Stimulated activated CD8-positive, alpha-beta memory T cell treated with anti-CD3 and anti-CD28 coated beads, Interleukin-12 subunit alpha, Interleukin-12 subunit beta, amount 100 ng/mL, for 1 hour (primary cell): ENCODE measurements at regions not wholly inside any gene's neighbourhood (a gene's known extent, or its start where the extent isn't known, plus 50 kb on each side); places are given as distances from the start of the nearest gene placed in this dataset.
"Not testable (repeated sequence)": the region's sequence is repeated elsewhere in the genome, so short reads cannot be mapped to it uniquely, and the experiment has no call there.

Source experiments
- DNase-seq: peaks from one replicate; pipeline ENCODE4 v3.0.0-alpha.2; 2020; ENCODE audit warnings: low read depth

- DNase-seq: not testable (repeated sequence)
Measured at GRCh38 chr11:67940440-67940839, 63.5 kb downstream of the UNC93B1 start.

DNA sequence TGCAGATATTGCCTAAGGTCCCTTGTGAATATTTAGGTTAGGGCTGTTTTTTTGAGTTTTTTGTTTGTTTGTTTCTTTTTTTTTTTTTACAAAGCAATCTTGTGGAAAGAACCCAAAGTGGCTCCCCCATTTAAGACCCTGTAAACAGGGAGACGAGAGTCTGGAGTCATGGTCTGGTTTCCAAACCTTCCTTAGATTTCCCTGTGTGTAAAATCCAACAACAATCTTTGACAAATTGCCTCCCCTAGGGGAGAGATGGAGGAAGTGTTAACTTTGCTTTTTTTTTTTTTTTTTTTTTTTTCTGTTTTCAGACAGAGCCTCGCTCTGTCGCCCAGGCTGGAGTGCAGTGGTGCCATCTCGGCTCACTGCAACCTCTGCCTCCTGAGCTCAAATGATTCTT is 64.9 kb downstream of the UNC93B1 start:
- DNase-seq: not testable (repeated sequence)

DNA sequence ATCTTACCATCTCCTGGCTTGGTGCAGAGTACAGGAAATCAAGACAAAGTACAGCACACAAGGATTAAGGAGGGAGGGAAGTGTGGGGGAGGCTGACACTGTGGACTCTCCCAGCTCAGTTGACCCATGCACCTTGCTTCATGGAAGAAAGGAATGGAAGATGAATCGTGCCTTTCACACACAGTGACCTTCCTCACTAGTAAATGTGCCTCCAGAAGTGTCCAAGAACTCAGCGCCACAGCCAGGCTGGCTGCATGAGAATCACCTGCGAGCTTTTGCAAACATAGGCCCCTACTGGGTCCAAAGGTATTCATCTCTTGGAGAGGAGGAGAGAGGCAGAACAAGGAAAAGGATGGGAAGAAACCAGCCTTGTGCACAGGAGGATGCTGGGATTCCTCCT is 65.5 kb downstream of the UNC93B1 start:
- DNase-seq: not testable (repeated sequence)

GRCh38 chr11:67923565-67923964 is 80.3 kb downstream of the UNC93B1 start:
- DNase-seq: not testable (repeated sequence)

GRCh38 chr11:67920546-67920945 is 83.4 kb downstream of the UNC93B1 start:
- not testable (repeated sequence) for DNase-seq

DNA sequence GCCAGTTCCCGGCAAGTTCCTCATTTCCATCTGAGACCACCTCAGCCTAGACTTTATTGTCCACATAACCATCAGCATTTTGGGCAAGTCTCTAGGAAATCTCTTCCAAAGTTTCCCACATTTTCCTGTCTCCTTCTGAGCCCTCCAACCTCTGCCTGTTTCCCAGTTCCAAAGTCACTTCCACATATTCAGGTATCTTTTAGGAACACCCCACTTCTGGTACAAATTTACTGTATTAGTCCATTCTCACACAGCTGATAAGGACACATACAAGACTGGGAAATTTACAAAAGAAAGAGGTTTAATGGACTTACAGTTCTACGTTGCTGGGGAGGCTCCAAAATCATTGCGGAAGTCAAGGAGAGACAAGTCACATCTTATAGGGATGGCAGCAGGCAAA is 91.7 kb downstream of the UNC93B1 start:
- not testable (repeated sequence) for DNase-seq

GRCh38 chr11:67911211-67911610 is 92.7 kb downstream of the UNC93B1 start:
- DNase-seq: not testable (repeated sequence)

GRCh38 chr11:67910803-67911202 is 93.1 kb downstream of the UNC93B1 start:
- DNase-seq: not testable (repeated sequence)

DNA sequence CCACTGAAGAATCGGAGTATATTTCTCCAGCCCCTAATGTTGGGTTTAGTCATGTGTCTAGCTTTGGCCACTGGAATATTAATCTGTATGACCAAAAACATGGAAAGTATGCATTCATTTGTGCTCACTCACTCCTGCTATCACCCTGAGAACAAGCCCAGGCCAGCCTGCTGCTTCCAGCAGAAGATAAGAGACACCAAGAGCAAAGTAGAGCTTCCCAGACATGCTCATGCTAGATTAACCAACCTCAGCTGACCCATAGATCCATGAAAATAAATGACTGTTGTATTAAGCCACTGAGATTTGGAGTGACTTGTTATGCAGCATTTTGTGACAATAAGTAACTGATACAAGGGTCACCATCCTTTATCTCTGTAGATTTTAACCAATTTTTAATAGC is 96.9 kb downstream of the UNC93B1 start:
- not testable (repeated sequence) for DNase-seq

DNA sequence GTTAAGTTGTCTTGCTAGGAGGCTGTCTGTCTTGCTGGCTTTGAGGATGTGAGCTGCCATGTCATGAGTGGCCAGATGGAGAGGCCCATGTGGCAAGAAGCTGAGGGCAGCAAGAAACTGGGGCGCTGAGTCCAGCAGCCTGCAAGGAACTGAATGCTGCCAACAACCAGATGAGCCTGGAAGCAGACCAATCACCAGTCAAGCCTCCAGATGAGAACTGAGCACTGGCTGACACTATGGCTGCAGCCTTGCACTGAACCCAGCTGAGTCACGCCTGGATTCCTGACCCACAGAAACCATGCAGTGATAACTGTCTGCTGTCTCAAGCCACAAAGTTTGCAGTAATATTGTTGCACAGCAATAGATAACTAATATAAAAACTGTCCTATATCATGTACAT is 104.4 kb downstream of the UNC93B1 start:
- not testable (repeated sequence) for DNase-seq

DNA sequence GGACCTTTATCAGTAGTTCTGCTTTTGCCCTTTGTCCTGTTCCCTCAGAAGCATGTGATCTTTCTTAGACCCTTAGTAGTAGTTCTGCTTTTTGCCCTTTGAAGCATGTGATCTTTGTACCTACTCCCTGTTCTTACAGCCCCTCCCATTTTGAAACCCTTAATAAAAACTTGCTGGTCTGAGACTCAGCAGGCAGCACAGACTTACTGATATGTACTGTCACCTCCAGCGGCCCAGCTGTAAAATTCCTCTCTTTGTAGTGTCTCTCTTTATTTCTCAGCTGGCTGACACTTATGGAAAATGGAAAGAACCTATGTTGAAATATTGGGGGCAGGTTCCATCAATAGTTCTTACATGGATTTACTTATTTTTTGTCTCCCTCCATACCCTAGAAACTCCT is 110.4 kb downstream of the UNC93B1 start:
- not testable (repeated sequence) for DNase-seq

DNA sequence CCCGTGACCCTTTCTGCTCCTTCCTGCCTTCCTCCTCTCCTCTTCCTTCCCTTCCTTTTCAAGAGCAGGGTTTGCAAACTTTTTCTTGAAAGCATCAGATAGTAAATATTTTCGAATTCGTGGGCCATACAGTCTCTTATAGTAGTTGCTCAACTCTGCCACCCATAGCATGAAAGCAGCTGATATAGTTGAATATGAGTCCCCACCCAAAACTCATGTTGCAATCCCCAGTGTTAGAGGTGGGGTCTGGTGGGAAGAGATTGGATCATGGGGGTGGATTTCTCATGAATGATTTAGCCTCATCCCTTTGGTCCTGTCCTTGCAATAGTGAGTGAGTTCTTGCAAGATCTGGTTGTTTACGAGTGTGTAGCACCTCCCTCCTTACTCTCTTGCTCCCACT is 114.3 kb downstream of the UNC93B1 start:
- not testable (repeated sequence) for DNase-seq

DNA sequence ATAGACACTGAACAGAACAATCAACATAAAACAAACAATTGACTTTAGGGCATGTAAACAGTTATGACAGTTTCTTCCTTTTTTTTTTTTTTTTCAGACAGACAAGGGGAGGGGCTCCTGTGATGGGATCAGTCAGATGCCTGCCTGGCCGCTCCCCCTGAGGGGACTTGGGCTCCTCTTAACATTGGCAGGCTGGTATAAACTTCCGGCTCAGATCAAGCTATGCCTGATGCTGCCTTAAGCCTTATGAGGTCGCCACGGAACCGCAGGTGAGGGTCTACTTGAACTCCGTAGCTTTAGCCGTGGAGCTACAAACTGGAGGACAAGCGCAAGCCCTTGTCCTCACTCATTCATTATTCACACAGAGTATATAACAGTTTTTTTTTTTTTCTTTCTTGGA is 115.8 kb downstream of the UNC93B1 start:
- DNase-seq: not testable (repeated sequence)

- DNase-seq: not testable (repeated sequence)
Measured at GRCh38 chr11:67886672-67887071, 117.2 kb downstream of the UNC93B1 start.

DNA sequence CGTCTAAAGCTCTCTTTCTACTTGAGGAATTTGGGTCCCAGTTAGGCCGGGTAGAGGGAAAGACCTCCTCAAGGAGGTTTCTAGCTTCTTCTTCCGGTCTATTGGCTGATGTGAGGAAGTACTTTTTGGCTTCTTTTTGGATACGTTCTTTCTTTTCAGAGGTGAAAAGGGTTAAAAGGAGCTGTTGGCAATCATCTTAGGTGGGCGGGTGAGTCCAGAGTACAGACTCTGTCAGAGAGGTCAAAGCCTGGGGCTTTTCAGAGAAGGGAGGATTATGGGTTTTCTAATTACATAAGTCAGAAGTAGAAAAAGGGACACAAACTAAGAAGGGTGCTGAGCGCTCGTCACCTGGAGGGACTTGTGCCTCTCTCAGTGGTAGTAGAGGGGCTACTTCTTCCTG is 117.7 kb downstream of the UNC93B1 start:
- DNase-seq: not testable (repeated sequence)

- not testable (repeated sequence) for DNase-seq
Measured at GRCh38 chr11:67885574-67885973, 118.3 kb downstream of the UNC93B1 start.

DNA sequence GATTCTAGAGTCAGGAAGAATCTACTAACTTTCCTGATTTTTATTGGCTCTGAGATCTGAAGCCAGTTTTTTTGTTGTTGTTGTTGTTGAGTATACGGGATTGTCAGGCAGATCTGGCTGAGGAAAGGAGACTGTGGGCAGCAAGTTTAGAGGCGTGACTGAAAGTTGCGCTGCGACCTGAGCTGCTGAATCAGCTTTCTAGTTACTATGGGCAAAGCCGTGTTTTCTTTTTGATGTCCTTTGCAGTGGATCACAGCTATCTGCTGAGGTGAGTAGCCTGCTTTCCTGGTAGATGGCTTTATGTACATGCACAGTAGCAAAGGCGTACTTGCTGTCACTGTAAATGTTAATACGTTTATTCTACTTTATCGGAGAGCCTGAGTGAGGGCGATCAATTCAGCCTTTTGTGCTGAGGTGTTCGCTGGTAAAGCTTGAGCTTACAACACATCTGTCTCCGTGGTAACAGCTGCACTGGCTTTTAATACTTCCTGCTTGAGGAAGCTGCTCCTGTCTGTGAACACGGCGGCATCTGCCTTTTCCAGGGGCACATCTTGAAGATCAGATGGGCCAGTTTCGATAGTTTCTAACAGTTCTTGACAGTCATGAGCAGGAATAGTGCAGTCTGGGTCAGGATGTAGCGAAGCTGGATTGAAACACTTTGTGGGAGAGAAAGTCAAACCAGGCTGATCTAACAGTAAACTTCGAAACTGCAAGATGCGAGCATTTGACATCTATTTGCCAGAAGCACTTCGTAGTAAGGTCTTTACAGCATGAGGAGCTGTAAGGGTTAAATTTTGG is 118.9 kb downstream of the UNC93B1 start:
- not testable (repeated sequence) for DNase-seq

GRCh38 chr11:67884073-67884757 is 119.7 kb downstream of the UNC93B1 start:
- DNase-seq: not testable (repeated sequence)

DNA sequence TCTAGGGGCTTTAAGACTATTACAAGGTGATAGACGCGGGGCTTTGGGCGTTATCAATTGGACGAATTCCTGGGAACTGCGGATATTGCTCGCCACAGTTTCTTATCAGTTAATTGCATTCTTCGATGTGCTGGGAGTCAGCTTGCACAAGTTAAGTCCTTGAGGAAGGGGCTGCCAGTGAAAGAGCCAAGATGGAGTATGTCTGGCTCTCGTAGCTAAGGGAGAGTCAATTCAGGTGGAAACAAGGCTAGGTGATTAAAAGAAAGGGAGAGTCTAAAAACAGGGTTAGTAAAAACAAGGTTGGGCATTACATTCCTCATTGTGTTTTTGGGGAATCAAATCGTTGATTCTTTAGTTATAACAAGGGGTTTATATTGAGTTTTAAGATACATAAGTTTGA is 121.6 kb downstream of the UNC93B1 start:
- not testable (repeated sequence) for DNase-seq

GRCh38 chr11:67881836-67882235 is 122.1 kb downstream of the UNC93B1 start:
- not testable (repeated sequence) for DNase-seq

DNA sequence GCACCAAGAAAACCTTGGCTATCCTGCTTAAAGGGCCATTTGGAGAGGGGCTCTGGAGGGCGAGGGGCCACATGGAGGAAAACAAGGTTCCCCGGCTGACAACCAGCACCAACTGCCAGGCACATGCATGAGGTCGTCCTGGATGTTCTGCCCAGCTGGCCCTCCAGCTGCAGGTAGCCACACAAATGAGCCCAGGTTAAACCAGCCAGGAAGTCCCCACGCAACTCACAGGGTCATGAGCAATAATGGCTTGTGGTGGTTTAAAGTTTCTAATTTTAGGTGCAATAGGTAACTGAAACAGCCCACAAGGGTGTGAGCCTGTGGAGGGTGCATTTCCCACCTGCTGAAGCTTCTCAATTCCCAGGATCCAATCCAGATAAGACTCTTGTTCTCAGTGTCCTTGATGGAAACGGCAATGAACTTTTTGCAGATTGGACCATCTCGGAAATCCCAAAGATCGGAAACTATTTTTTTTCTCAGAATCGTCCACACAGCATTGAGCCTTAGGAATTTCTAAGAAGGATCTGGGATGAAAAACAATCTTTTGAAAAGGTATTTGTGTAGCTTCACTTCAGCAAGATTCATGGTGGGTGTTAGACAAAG is 123.2 kb downstream of the UNC93B1 start:
- not testable (repeated sequence) for DNase-seq

DNA sequence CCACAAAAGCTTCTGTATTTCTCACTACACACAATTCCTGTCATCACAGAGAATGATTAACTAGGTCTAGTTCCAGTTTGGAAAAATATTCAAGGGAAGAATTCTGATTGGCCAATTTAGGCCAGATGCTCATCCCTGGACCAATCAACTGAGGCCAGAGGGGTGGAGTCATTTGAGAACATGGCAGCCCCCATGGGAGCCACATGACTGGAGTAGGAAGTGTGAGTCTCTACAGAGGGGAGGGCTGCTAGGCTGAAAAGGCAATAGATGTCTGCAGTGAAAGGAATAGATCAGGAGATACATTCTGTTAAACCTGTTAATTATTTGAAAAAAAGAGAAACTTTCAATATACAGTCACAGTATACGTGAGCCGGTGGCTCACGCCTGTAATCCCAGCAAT is 125.2 kb downstream of the UNC93B1 start:
- DNase-seq: not testable (repeated sequence)

DNA sequence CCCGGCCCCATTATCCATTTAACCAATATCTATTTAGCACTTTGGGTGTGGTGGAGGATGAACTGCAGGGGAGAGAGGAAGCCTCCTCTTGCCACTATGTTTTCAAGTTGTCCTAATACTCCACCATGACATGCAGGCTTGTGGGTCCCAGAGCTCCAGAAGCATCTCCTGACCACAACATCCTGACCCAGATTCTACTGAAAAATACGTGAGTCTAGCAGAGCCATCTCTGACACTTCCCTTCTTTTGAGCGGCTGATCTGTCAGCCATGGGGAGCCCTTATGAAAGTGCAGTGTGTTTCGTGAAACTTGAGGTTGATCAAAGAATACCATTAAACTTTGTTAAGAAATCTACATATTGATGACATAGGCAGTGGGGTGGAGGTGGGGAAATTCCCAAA is 126.6 kb downstream of the UNC93B1 start:
- DNase-seq: not testable (repeated sequence)
